ENCODE measurements at regions not wholly inside any gene's neighbourhood (a gene's known extent, or its start where the extent isn't known, plus 50 kb on each side); places are given as distances from the start of the nearest gene placed in this dataset.

DNA sequence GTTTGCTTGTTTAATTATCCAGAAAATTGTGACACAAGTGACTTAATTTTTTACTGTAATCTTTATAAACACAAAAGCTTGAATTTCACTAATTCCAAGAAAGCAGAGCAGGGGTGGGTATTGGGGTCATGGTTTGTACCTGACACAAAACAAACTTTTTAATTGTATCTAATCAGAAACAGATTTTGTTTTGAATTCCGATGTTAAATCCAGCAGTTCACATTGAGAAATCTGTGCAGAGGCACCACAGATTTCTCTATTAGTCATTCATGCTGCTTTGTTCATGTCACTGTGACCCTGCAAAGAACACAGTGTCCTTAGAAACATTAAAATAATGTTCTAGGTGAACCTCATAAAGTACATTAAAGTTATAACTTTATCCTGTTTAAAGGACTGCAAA, 443.4 kb downstream of the NYAP2 start:
- TF ChIP-seq YY1 (IDR thresholded peaks at IDR 0.05) = no peak
- TF ChIP-seq CTCF (IDR thresholded peaks at IDR 0.05; ENCODE audit: low read depth, low read length, missing input control) = no peak
- TF ChIP-seq, protein P1, sequence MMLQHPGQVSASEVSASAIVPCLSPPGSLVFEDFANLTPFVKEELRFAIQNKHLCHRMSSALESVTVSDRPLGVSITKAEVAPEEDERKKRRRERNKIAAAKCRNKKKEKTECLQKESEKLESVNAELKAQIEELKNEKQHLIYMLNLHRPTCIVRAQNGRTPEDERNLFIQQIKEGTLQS (IDR thresholded peaks at IDR 0.05) = no peak
- TF ChIP-seq, protein P2, sequence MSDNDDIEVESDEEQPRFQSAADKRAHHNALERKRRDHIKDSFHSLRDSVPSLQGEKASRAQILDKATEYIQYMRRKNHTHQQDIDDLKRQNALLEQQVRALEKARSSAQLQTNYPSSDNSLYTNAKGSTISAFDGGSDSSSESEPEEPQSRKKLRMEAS (IDR thresholded peaks at IDR 0.05) = no peak
- TF ChIP-seq, protein P3, sequence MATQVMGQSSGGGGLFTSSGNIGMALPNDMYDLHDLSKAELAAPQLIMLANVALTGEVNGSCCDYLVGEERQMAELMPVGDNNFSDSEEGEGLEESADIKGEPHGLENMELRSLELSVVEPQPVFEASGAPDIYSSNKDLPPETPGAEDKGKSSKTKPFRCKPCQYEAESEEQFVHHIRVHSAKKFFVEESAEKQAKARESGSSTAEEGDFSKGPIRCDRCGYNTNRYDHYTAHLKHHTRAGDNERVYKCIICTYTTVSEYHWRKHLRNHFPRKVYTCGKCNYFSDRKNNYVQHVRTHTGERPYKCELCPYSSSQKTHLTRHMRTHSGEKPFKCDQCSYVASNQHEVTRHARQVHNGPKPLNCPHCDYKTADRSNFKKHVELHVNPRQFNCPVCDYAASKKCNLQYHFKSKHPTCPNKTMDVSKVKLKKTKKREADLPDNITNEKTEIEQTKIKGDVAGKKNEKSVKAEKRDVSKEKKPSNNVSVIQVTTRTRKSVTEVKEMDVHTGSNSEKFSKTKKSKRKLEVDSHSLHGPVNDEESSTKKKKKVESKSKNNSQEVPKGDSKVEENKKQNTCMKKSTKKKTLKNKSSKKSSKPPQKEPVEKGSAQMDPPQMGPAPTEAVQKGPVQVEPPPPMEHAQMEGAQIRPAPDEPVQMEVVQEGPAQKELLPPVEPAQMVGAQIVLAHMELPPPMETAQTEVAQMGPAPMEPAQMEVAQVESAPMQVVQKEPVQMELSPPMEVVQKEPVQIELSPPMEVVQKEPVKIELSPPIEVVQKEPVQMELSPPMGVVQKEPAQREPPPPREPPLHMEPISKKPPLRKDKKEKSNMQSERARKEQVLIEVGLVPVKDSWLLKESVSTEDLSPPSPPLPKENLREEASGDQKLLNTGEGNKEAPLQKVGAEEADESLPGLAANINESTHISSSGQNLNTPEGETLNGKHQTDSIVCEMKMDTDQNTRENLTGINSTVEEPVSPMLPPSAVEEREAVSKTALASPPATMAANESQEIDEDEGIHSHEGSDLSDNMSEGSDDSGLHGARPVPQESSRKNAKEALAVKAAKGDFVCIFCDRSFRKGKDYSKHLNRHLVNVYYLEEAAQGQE (IDR thresholded peaks at IDR 0.05) = no peak
- TF ChIP-seq TAF1 (conservative IDR thresholded peaks at IDR 0.05) = no peak
- no peak for TF ChIP-seq GABPA (IDR thresholded peaks at IDR 0.05 in 1 of 2, conservative IDR thresholded peaks at IDR 0.05 in 1 of 2)
- TF ChIP-seq NR2F2 (IDR thresholded peaks at IDR 0.05) = no peak
- no peak for TF ChIP-seq RAD21 (IDR thresholded peaks at IDR 0.05)
- no peak for TF ChIP-seq JUND (IDR thresholded peaks at IDR 0.05)
- no peak for TF ChIP-seq EGR1 (IDR thresholded peaks at IDR 0.05; ENCODE audit: low read depth in 2 of 2)

Measured in liver (tissue), 3 donors.